ENCODE measurements at regions not wholly inside any gene's neighbourhood (a gene's known extent, or its start where the extent isn't known, plus 50 kb on each side); places are given as distances from the start of the nearest gene placed in this dataset.

DNA sequence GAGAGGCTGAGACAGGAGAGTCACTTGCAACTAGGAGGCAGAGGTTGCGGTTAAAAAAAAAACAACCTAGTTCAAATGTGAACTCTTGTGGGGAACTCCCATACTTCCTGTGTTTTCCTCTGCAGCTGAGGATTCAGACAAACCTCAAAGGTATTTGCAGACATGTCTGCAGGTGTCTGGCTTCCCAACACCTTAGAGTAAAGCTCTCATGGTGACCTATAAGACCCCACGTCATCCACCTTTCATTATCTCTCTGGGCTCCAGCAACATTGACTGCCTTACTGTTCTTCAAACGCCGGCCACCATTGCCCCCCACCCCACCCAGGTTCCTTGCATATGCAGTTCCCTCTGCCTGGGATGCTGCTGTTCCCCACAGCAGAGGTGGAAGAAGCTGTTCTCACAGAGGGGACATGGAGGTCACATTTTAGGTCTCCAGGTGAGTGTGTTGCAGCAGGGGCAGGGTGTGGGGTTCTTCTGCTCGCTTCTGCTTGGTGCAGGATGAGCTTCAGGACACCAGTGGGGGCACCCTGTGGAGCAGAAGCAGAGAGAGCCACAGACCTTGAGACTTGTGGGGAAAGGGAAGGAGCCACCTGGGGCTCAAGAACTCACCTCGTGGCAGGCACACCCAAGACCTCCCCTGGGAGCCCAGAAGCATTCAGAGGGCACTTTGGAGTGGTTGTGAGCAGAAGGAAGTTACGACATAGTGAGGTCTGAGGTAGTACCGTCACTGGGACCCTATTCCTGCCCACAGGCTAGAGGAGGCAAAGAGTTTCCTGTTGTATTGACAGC is 203.2 kb downstream of the CSNK2A3 start:
- no peak for DNase-seq (ENCODE audit: low spot score in 2 of 2)
- intact Hi-C loops (cut with DNase I; ENCODE audit: low total_unique reads): no loop called here
- H3K4me3 ChIP-seq (ENCODE audit: low read depth, poor library complexity, severe bottlenecking): no peak overlapping the region
- TF ChIP-seq, protein P1, sequence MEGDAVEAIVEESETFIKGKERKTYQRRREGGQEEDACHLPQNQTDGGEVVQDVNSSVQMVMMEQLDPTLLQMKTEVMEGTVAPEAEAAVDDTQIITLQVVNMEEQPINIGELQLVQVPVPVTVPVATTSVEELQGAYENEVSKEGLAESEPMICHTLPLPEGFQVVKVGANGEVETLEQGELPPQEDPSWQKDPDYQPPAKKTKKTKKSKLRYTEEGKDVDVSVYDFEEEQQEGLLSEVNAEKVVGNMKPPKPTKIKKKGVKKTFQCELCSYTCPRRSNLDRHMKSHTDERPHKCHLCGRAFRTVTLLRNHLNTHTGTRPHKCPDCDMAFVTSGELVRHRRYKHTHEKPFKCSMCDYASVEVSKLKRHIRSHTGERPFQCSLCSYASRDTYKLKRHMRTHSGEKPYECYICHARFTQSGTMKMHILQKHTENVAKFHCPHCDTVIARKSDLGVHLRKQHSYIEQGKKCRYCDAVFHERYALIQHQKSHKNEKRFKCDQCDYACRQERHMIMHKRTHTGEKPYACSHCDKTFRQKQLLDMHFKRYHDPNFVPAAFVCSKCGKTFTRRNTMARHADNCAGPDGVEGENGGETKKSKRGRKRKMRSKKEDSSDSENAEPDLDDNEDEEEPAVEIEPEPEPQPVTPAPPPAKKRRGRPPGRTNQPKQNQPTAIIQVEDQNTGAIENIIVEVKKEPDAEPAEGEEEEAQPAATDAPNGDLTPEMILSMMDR (IDR thresholded peaks at IDR 0.05): no peak
- TF ChIP-seq POLR2A (IDR thresholded peaks at IDR 0.05): no peak
- 88 to 91% methylated on average over 8 of the region's 8 CpGs for WGBS, 2 donors

DNA sequence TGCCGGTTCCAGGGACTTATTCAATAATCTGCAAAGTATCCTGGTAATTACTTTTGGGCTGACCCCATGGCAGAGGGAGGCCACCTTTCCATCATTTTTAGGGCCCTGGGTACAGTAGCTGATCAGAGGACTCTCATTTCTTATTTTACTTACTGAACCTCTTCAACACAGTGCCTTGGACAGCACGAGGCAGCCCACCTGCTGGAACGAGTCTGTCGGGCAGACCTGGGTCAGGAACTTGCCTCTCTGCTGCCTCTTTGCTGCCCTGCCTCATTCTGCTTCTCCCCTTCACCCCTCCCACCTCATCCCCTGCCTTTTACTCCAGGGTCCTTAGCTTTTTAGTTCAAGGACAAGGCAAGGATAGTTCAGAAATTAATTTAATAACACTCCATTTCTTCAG is 204.5 kb downstream of the CSNK2A3 start:
- 51 to 59% methylated on average over 4 of the region's 4 CpGs for WGBS, 2 donors
- DNase-seq (ENCODE audit: low spot score in 2 of 2): no peak
- TF ChIP-seq, protein P1 (IDR thresholded peaks at IDR 0.05): no peak
- TF ChIP-seq POLR2A (IDR thresholded peaks at IDR 0.05): no peak
- intact Hi-C loops (cut with DNase I; ENCODE audit: low total_unique reads): no loop called here
- H3K4me3 ChIP-seq (ENCODE audit: low read depth, poor library complexity, severe bottlenecking): no peak overlapping the region

DNA sequence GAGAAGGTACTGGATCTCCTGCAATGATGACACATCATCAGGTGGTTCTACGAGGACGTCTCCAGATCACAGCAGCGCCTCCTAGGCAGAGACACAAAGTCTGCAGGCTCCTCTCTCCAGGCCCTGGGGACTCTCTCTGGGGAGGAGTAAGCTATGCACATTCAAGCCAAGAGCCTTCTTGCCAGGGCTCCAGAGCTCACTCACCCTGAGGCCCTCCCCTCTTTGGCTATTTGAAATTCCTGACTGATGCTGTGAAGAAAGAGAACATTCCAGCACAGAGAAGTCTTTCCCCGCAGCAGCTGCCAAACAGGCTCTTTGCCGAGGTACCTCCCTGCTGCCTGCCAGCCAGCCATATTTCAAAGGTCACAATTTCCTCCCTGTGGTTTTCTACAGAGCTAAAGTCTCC is 204.9 kb downstream of the CSNK2A3 start:
- TF ChIP-seq, protein P1 (IDR thresholded peaks at IDR 0.05): no peak
- no peak for TF ChIP-seq POLR2A (IDR thresholded peaks at IDR 0.05)
- no peak overlapping the region for H3K4me3 ChIP-seq (ENCODE audit: low read depth, poor library complexity, severe bottlenecking)
- intact Hi-C loops (cut with DNase I; ENCODE audit: low total_unique reads): no loop called here
- DNase-seq (ENCODE audit: low spot score in 2 of 2): peak; percentile 85 to 92
- 12% methylated on average over 5 of the region's 5 CpGs for WGBS, 2 donors

DNA sequence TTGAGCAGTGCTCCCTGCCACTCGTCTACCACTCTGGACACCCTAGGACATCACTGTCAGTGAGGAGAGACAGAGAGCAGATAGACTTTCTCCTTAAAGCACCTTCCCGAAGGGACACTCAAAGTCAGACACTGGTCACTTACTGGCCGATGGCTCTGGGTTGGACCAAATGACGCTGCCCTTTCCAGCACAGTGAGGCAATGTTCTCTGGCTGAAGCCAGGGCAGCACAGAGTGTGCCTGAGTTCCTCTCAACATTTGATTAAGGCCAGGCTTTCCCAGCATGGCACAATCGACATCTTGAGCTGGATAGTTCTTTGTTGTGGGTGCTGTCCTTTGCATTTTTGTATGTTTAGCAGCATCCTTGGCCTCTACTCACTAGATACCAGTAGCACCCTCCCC is 206.2 kb downstream of the CSNK2A3 start:
- WGBS, 2 donors: 86 to 87% methylated on average over 5 of the region's 5 CpGs

DNA sequence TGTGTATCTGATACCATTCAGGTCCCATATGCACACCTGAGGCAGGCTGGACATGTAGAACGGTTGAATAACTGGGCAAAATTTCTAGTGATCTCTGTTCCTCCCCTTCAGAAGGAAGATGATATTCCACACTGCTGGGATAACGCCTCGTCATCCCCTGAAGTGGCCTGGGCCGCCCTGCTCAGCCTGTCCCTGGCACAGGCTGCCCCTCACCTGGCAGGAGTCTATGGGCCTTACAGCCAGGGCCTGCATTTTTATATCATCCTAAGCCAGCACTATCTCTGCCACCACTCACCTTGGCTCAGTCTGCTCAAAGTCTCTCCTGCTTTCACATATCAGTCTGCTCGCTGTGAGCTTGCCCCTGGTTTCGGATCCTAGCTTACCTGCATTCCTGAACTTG is 209.2 kb downstream of the CSNK2A3 start:
- no peak for TF ChIP-seq POLR2A (IDR thresholded peaks at IDR 0.05)
- TF ChIP-seq, protein P1 (IDR thresholded peaks at IDR 0.05): no peak
- intact Hi-C loops (cut with DNase I; ENCODE audit: low total_unique reads): no loop called here
- no peak overlapping the region for H3K4me3 ChIP-seq (ENCODE audit: low read depth, poor library complexity, severe bottlenecking)
- no peak for DNase-seq (ENCODE audit: low spot score in 2 of 2)
- 80 to 90% methylated on average over 6 of the region's 6 CpGs for WGBS, 2 donors

More for the DNA sequence above, 206.2 kb downstream of the CSNK2A3 start:
- no peak for TF ChIP-seq POLR2A (IDR thresholded peaks at IDR 0.05)
- TF ChIP-seq, protein P1 (IDR thresholded peaks at IDR 0.05): no peak
- intact Hi-C loops (cut with DNase I; ENCODE audit: low total_unique reads): no loop called here
- no peak for DNase-seq (ENCODE audit: low spot score in 2 of 2)
- no peak overlapping the region for H3K4me3 ChIP-seq (ENCODE audit: low read depth, poor library complexity, severe bottlenecking)

DNA sequence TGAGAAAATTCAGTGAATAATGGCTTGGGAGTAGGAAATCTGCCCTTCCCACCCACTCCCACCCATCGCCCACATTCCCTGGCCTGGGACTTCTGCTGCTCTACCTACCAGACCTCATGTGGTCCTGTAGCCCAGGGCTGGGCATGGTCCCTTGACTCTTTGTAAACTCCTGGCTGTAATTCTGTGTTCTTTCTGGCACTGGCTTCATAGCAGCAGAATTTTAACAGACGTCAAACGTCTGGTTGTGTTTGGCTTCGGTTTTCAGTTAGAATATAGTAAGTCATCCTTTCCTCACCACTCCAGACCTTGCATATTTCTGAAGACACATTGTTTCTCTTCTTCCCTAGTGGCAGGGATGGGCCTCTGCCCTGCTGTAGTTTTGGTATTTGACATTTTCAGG is 210.6 kb downstream of the CSNK2A3 start:
- no peak for DNase-seq (ENCODE audit: low spot score in 2 of 2)
- no peak overlapping the region for H3K4me3 ChIP-seq (ENCODE audit: low read depth, poor library complexity, severe bottlenecking)
- WGBS, 2 donors: 41 to 52% methylated on average over 4 of the region's 4 CpGs
- intact Hi-C loops (cut with DNase I; ENCODE audit: low total_unique reads): no loop called here
- no peak for TF ChIP-seq POLR2A (IDR thresholded peaks at IDR 0.05)
- TF ChIP-seq, protein P1 (IDR thresholded peaks at IDR 0.05): no peak
